Neural cell (in vitro differentiated cells): ENCODE measurements at regions not wholly inside any gene's neighbourhood (a gene's known extent, or its start where the extent isn't known, plus 50 kb on each side); places are given as distances from the start of the nearest gene placed in this dataset.

Experiments used
- H2AFZ ChIP-seq: fragments of 200-600, 300-800 bp; sonication (generic), shearing (Covaris generic); 2 replicates; pipeline ENCODE4 v1.6.0; 2014; ENCODE audit warnings: low read depth, mild to moderate bottlenecking, antibody characterized with exemption, low read length, moderate library complexity
- H3F3A ChIP-seq: fragments of 200-600 bp; shearing (Covaris generic); 2 replicates; pipeline ENCODE4 v1.6.1; 2016; ENCODE audit warnings: mild to moderate bottlenecking, moderate library complexity, mixed read lengths, antibody characterized with exemption, low read length; ENCODE audit not compliant: insufficient read depth, poor library complexity, severe bottlenecking
- H3K27ac ChIP-seq: fragments of 200-600, 300-800 bp; sonication (generic), shearing (Covaris generic); 2 replicates; pipeline ENCODE4 v1.5.1; 2014; ENCODE audit warnings: mild to moderate bottlenecking, low read length, moderate library complexity
- H3K27me3 ChIP-seq: fragments of 300-800, 200-600 bp; sonication (generic), shearing (Covaris generic); 2 replicates; pipeline ENCODE4 v1.6.0; 2014; ENCODE audit warnings: mild to moderate bottlenecking, low read depth, low read length, moderate library complexity; ENCODE audit not compliant: insufficient read depth
- H3K36me3 ChIP-seq: fragments of 300-800, 200-600 bp; sonication (generic), shearing (Covaris generic); 2 replicates; pipeline ENCODE4 v1.5.1; 2014; ENCODE audit warnings: mild to moderate bottlenecking, antibody characterized with exemption, low read length, moderate library complexity; ENCODE audit not compliant: insufficient read depth
- H3K4me2 ChIP-seq: fragments of 300-800, 200-600 bp; sonication (generic), shearing (Covaris generic); 2 replicates; pipeline ENCODE4 v1.6.0; 2014; ENCODE audit warnings: mild to moderate bottlenecking, low read length
- H3K4me3 ChIP-seq: fragments of 300-800, 200-600 bp; sonication (generic), shearing (Covaris generic); 2 replicates; pipeline ENCODE4 v1.5.1; 2014; ENCODE audit warnings: mild to moderate bottlenecking, low read length, moderate library complexity
- H3K79me2 ChIP-seq: fragments of 200-600 bp; shearing (Covaris generic); replicated peaks from 2 replicates; pipeline ENCODE4 v1.6.0; 2014; ENCODE audit warnings: mild to moderate bottlenecking, low read length, moderate library complexity; ENCODE audit not compliant: insufficient read depth
- H3K9ac ChIP-seq: fragments of 300-800, 200-600 bp; sonication (generic), shearing (Covaris generic); 2 replicates; pipeline ENCODE4 v1.6.1; 2016; ENCODE audit warnings: mild to moderate bottlenecking, low read length, mixed read lengths
- H3K9me2 ChIP-seq: fragments of 200-600 bp; shearing (Covaris generic); 2 replicates; pipeline ENCODE4 v1.6.1; 2016; ENCODE audit warnings: mild to moderate bottlenecking, low read length, mixed read lengths; ENCODE audit not compliant: insufficient read depth
- H3K9me3 ChIP-seq: fragments of 200-600, 300-800 bp; sonication (generic), shearing (Covaris generic); 2 replicates; pipeline ENCODE4 v1.6.1; 2016; ENCODE audit warnings: mild to moderate bottlenecking, mixed run types, low read length, moderate library complexity, mixed read lengths
- H4K20me1 ChIP-seq: fragments of 200-600 bp; shearing (Covaris generic); 2 replicates; pipeline ENCODE4 v1.6.1; 2016; ENCODE audit warnings: mild to moderate bottlenecking, mixed run types; ENCODE audit not compliant: insufficient read depth
- CTCF ChIP-seq: fragments of 450-650 bp; IDR thresholded peaks from 2 replicates; pipeline ENCODE4 v1.5.1; 2014; ENCODE audit warnings: antibody characterized with exemption, mild to moderate bottlenecking, moderate library complexity; ENCODE audit not compliant: poor library complexity, severe bottlenecking
- EP300 ChIP-seq: fragments of 450-650 bp; conservative IDR thresholded peaks from 2 replicates; pipeline ENCODE4 v1.6.1; 2014; ENCODE audit warnings: antibody characterized with exemption, mild to moderate bottlenecking, moderate library complexity; ENCODE audit not compliant: poor library complexity, severe bottlenecking
- EZH2 ChIP-seq: fragments of 200-600, 300-800 bp; shearing (Covaris generic), sonication (generic); IDR thresholded peaks from 2 replicates; pipeline ENCODE4 v1.6.1; 2014; ENCODE audit warnings: antibody characterized with exemption, low read length, borderline replicate concordance, mild to moderate bottlenecking; ENCODE audit not compliant: insufficient read depth, poor library complexity, severe bottlenecking
- MXI1 ChIP-seq: fragments of 450-650 bp; conservative IDR thresholded peaks from 2 replicates; pipeline ENCODE4 v1.6.1; 2014; ENCODE audit warnings: antibody characterized with exemption, mild to moderate bottlenecking; ENCODE audit not compliant: poor library complexity, severe bottlenecking
- POLR2AphosphoS5 ChIP-seq: IDR thresholded peaks from 2 replicates; pipeline ENCODE4 v1.6.1; 2012
- RAD21 ChIP-seq: fragments of 450-650 bp; conservative IDR thresholded peaks from 2 replicates; pipeline ENCODE4 v1.6.1; 2014; ENCODE audit warnings: antibody characterized with exemption, mild to moderate bottlenecking, moderate library complexity
- REST ChIP-seq: IDR thresholded peaks from 2 replicates; pipeline ENCODE4 v1.6.1; 2012; ENCODE audit warnings: borderline replicate concordance
- SMC3 ChIP-seq: fragments of 450-650 bp; conservative IDR thresholded peaks from 2 replicates; pipeline ENCODE4 v1.6.1; 2014; ENCODE audit warnings: antibody characterized with exemption, mild to moderate bottlenecking, moderate library complexity; ENCODE audit not compliant: poor library complexity
- TAF1 ChIP-seq: IDR thresholded peaks from 2 replicates; pipeline ENCODE4 v1.6.1; 2012; ENCODE audit warnings: low read depth

- Histone ChIP-seq H3K9me2 (no peaks in the 10 kb centered on the region), H4K20me1 (no peaks in the 10 kb centered on the region), H3K4me3 (no peak overlapping the region), H3K79me2 (no peaks in the 10 kb centered on the region), H3K27ac (no peak overlapping the region), H3K36me3 (no peaks in the 10 kb centered on the region), H3F3A (no peaks in the 10 kb centered on the region), H3K9ac (no peak overlapping the region), H3K27me3 (no peaks in the 10 kb centered on the region), H2AFZ (no peak overlapping the region), H3K9me3 (no peaks in the 10 kb centered on the region), H3K4me2 (no peak overlapping the region)
- no peak for TF ChIP-seq POLR2AphosphoS5
- TF ChIP-seq TAF1 = no peak
- TF ChIP-seq RAD21 = no peak
- TF ChIP-seq CTCF = no peak
- no peak for TF ChIP-seq MXI1
- TF ChIP-seq SMC3 = no peak
- no peak for TF ChIP-seq EZH2
- no peak for TF ChIP-seq REST
- no peak for TF ChIP-seq EP300
These were observed 318.8 kb upstream of the SGCG start for GRCh38 chr13:22861958-22862466.

GRCh38 chr13:22862478-22862877 lies 318.3 kb upstream of the SGCG start:
- H3K9me3 ChIP-seq = no peaks in the 10 kb centered on the region
- TF ChIP-seq EZH2 (no peak), RAD21 (no peak), TAF1 (no peak), POLR2AphosphoS5 (no peak), SMC3 (no peak), CTCF (no peak), EP300 (no peak), MXI1 (no peak), REST (no peak)
- no peaks in the 10 kb centered on the region for H4K20me1 ChIP-seq
- no peak overlapping the region for H2AFZ ChIP-seq
- no peak overlapping the region for H3K4me3 ChIP-seq
- H3K9me2 ChIP-seq = no peaks in the 10 kb centered on the region
- no peak overlapping the region for H3K4me2 ChIP-seq
- no peaks in the 10 kb centered on the region for H3K79me2 ChIP-seq
- no peaks in the 10 kb centered on the region for H3F3A ChIP-seq
- no peaks in the 10 kb centered on the region for H3K27me3 ChIP-seq
- H3K9ac ChIP-seq = no peak overlapping the region
- H3K36me3 ChIP-seq = no peaks in the 10 kb centered on the region
- H3K27ac ChIP-seq = no peak overlapping the region
